Endodermal cell (in vitro differentiated cells): ENCODE measurements at regions not wholly inside any gene's neighbourhood (a gene's known extent, or its start where the extent isn't known, plus 50 kb on each side); places are given as distances from the start of the nearest gene placed in this dataset.

Experiments used
- DNase-seq: peaks from one replicate; pipeline ENCODE4 v3.0.0-alpha.2; 2017
- H3K27ac ChIP-seq: 2 replicates; pipeline ENCODE4 v1.5.1; 2013; ENCODE audit warnings: mild to moderate bottlenecking, low read depth, low read length, moderate library complexity
- H3K27me3 ChIP-seq: 2 replicates; pipeline ENCODE4 v1.6.1; 2013; ENCODE audit warnings: mild to moderate bottlenecking, low read length, moderate library complexity; ENCODE audit not compliant: insufficient read depth, control insufficient read depth, poor library complexity, severe bottlenecking
- H3K36me3 ChIP-seq: 2 replicates; pipeline ENCODE4 v1.7.0; 2013; ENCODE audit warnings: mild to moderate bottlenecking, low read length, moderate library complexity; ENCODE audit not compliant: control insufficient read depth, insufficient read depth
- H3K4me1 ChIP-seq: one replicate; pipeline ENCODE4 v1.7.0; 2013; ENCODE audit warnings: low read length; ENCODE audit not compliant: control insufficient read depth, insufficient read depth
- H3K4me3 ChIP-seq: 2 replicates; pipeline ENCODE4 v1.5.1; 2013; ENCODE audit warnings: mild to moderate bottlenecking, low read length, moderate library complexity
- H3K9ac ChIP-seq: 2 replicates; pipeline ENCODE4 v1.6.1; 2013; ENCODE audit warnings: mild to moderate bottlenecking, low read length, moderate library complexity; ENCODE audit not compliant: poor library complexity, severe bottlenecking; ENCODE audit errors: extremely low read depth
- H3K9me3 ChIP-seq: 2 replicates; pipeline ENCODE4 v1.6.1; 2013; ENCODE audit warnings: mild to moderate bottlenecking, low read length, moderate library complexity; ENCODE audit not compliant: control insufficient read depth
- H3K27ac Mint-ChIP-seq: 2 replicates; pipeline ENCODE4 v1.8.0; 2020; ENCODE audit warnings: mixed read lengths
- H3K27me3 Mint-ChIP-seq: 2 replicates; pipeline ENCODE4 v1.8.0; 2021; ENCODE audit warnings: mild to moderate bottlenecking, mixed read lengths; ENCODE audit not compliant: insufficient read depth
- H3K36me3 Mint-ChIP-seq: 2 replicates; pipeline ENCODE4 v1.8.0; 2020; ENCODE audit warnings: low read depth, mixed read lengths
- H3K4me1 Mint-ChIP-seq: 2 replicates; pipeline ENCODE4 v1.8.0; 2020; ENCODE audit warnings: mixed read lengths
- H3K4me3 Mint-ChIP-seq: 2 replicates; pipeline ENCODE4 v1.8.0; 2020; ENCODE audit warnings: mild to moderate bottlenecking, moderate library complexity, mixed read lengths
- H3K9me3 Mint-ChIP-seq: 2 replicates; pipeline ENCODE4 v1.8.0; 2020; ENCODE audit warnings: mild to moderate bottlenecking, mixed read lengths
- whole genome bisulfite sequencing, 2 experiments: methylation state at CpG; one replicate each; pipeline versions ENCODE4 v1.1.5 to v1.1.7; 2013; ENCODE audit warnings: missing lambda C conversion rate in 2 of 2, mixed read lengths in 1 of 2; ENCODE audit not compliant: insufficient coverage in 1 of 2, insufficient read length in 1 of 2; 5-methylcytosine and 5-hydroxymethylcytosine counted together
- TF ChIP-seq, protein P1 (sequence below): fragments of 200-600 bp; sonication (generic); conservative IDR thresholded peaks from 2 replicates; pipeline ENCODE4 v1.5.0; 2021; ENCODE audit warnings: antibody characterized with exemption, mild to moderate bottlenecking

DNA sequence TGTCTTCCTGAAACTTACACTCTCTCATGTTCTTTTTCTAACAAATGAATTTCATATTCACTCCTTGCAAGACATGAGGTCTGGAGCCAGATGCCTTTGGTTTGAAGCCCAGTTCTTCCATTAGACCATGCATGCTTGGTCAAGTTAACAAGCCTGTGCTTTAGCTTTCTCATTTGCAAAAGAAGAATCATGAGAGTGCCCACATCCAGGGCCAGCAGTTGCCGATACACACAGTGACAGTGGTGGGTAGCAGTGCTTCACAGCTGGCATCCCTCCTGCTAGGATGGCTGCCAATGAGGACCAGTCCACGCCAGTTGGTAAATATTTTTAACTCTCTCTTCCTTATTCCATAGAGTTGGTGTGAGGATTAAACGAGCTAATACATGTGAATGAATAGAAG is 163.1 kb downstream of the PHLDA1 start:
- Mint-ChIP-seq H3K36me3 (no peaks in the 10 kb centered on the region), H3K4me1 (peaks cover 13% of the 10 kb centered on the region), H3K27me3 (no peaks in the 10 kb centered on the region), H3K9me3 (peaks cover 6% of the 10 kb centered on the region), H3K4me3 (no peak overlapping the region), H3K27ac (no peak overlapping the region)
- Histone ChIP-seq H3K9ac (no peak overlapping the region), H3K27ac (no peak overlapping the region), H3K36me3 (no peaks in the 10 kb centered on the region), H3K4me3 (no peak overlapping the region), H3K4me1 (no peaks in the 10 kb centered on the region), H3K27me3 (no peaks in the 10 kb centered on the region), H3K9me3 (peaks cover 8% of the 10 kb centered on the region)
- DNase-seq: no peak
- TF ChIP-seq, protein P1, sequence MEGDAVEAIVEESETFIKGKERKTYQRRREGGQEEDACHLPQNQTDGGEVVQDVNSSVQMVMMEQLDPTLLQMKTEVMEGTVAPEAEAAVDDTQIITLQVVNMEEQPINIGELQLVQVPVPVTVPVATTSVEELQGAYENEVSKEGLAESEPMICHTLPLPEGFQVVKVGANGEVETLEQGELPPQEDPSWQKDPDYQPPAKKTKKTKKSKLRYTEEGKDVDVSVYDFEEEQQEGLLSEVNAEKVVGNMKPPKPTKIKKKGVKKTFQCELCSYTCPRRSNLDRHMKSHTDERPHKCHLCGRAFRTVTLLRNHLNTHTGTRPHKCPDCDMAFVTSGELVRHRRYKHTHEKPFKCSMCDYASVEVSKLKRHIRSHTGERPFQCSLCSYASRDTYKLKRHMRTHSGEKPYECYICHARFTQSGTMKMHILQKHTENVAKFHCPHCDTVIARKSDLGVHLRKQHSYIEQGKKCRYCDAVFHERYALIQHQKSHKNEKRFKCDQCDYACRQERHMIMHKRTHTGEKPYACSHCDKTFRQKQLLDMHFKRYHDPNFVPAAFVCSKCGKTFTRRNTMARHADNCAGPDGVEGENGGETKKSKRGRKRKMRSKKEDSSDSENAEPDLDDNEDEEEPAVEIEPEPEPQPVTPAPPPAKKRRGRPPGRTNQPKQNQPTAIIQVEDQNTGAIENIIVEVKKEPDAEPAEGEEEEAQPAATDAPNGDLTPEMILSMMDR: no peak
- 86 to 99% methylated on average over 1 to 3 of the region's 3 CpGs for WGBS, 2 experiments

DNA sequence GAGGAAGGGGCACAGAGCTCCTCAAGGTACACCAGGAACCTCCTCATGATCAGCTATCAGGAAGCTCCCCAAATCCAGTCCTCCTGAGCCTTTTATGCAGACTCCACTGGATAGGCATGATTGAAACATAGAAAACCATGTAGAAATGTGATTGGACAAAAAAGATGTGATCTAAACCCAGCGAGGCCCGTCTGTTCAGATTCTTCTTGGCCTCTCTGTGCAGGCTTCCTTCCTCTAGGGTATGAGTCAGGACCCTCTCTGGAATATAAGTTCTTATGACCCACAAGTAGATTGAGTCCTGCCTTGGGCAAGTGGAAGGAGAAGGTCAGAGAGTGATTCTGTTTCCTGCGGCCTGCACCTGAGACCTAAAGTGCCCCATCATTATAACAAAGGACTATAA is 166.3 kb downstream of the PHLDA1 start:
- no peak for DNase-seq
- H3K27me3 ChIP-seq: no peaks in the 10 kb centered on the region
- no peak overlapping the region for H3K9ac ChIP-seq
- no peak overlapping the region for H3K27ac ChIP-seq
- no peaks in the 10 kb centered on the region for H3K4me1 Mint-ChIP-seq
- H3K4me1 ChIP-seq: no peaks in the 10 kb centered on the region
- H3K27ac Mint-ChIP-seq: no peak overlapping the region
- H3K36me3 ChIP-seq: no peaks in the 10 kb centered on the region
- H3K9me3 ChIP-seq: peaks cover 8% of the 10 kb centered on the region
- H3K4me3 ChIP-seq: no peak overlapping the region
- no peaks in the 10 kb centered on the region for H3K36me3 Mint-ChIP-seq
- no peak overlapping the region for H3K4me3 Mint-ChIP-seq
- peaks cover 6% of the 10 kb centered on the region for H3K9me3 Mint-ChIP-seq
- H3K27me3 Mint-ChIP-seq: no peaks in the 10 kb centered on the region
- TF ChIP-seq, protein P1: no peak
- WGBS, 2 experiments: 90 to 100% methylated on average over 2 of the region's 3 CpGs

DNA sequence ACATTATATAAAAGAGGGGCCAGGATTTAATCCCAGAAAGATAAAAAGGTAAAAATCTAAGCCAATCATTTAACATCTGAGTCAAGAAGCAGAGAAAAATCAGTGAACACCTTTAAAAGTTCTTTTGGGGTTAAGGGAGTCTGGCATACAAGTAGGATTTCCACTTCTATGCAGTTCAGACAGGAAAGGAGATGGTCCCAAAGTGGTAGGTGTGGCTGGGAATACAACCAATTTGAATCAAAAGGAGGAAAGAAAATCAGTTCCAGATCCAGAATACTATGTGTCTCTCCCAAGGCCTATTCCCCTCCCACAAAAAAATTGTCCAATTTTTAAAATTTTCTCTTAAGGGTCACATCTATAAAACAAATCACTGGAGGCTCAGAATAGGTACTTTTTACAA is 167.4 kb downstream of the PHLDA1 start:
- TF ChIP-seq, protein P1: no peak
- no peak overlapping the region for H3K4me3 Mint-ChIP-seq
- Histone ChIP-seq H3K9me3 (peaks cover 8% of the 10 kb centered on the region), H3K4me1 (no peaks in the 10 kb centered on the region), H3K27me3 (no peaks in the 10 kb centered on the region), H3K9ac (no peak overlapping the region), H3K36me3 (no peaks in the 10 kb centered on the region), H3K4me3 (no peak overlapping the region), H3K27ac (no peak overlapping the region)
- H3K27ac Mint-ChIP-seq: no peak overlapping the region
- peaks cover 3% of the 10 kb centered on the region for H3K9me3 Mint-ChIP-seq
- DNase-seq: no peak
- H3K36me3 Mint-ChIP-seq: no peaks in the 10 kb centered on the region
- no peaks in the 10 kb centered on the region for H3K27me3 Mint-ChIP-seq
- H3K4me1 Mint-ChIP-seq: no peaks in the 10 kb centered on the region
